Thoracic aorta (tissue), 2 donors: ENCODE measurements at regions not wholly inside any gene's neighbourhood (a gene's known extent, or its start where the extent isn't known, plus 50 kb on each side); places are given as distances from the start of the nearest gene placed in this dataset.

Source experiments
- ATAC-seq: fragments of 150-250 bp; one replicate; pipeline ENCODE4 v1.8.0; 2017; ENCODE audit warnings: low read depth; ENCODE audit not compliant: insufficient number of reproducible peaks, low FRiP score
- DNase-seq: peaks from one replicate; pipeline ENCODE4 v3.0.0-alpha.2; 2020; ENCODE audit warnings: low spot score
- H3K27ac ChIP-seq, 2 donors: fragments of 200-600 bp; sonication (generic); 1 replicate in 1 of 2; 2 replicates in 1 of 2; pipeline ENCODE4 v1.5.1; 2016; ENCODE audit warnings: mild to moderate bottlenecking in 2 of 2, moderate library complexity in 2 of 2
- H3K27me3 ChIP-seq: fragments of 200-600 bp; sonication (generic); replicated peaks from 2 replicates; pipeline ENCODE4 v1.6.0; 2016; ENCODE audit warnings: mild to moderate bottlenecking; ENCODE audit not compliant: insufficient read depth
- H3K36me3 ChIP-seq: fragments of 200-600 bp; sonication (generic); one replicate; pipeline ENCODE4 v1.5.1; 2016
- H3K4me1 ChIP-seq, 2 donors: fragments of 200-600 bp; sonication (generic); 1 replicate in 1 of 2; 2 replicates in 1 of 2; pipeline versions ENCODE4 v1.5.1 to v1.6.0; 2016; ENCODE audit warnings: low read depth in 2 of 2, mild to moderate bottlenecking in 1 of 2; ENCODE audit not compliant: control insufficient read depth in 1 of 2
- H3K4me3 ChIP-seq: fragments of 200-600 bp; sonication (generic); 2 replicates; pipeline ENCODE4 v1.5.1; 2016; ENCODE audit warnings: mild to moderate bottlenecking
- H3K9me3 ChIP-seq: fragments of 200-600 bp; sonication (generic); 2 replicates; pipeline ENCODE4 v1.5.1; 2016
- CTCF ChIP-seq: fragments of 200-600 bp; sonication (generic); IDR thresholded peaks from one replicate; pipeline ENCODE4 v1.5.1; 2019; ENCODE audit warnings: antibody characterized with exemption

GRCh38 chr12:107549651-107550480 lies 135.7 kb upstream of the PWP1 start:
- no peaks in the 10 kb centered on the region for H3K9me3 ChIP-seq
- no peak for TF ChIP-seq CTCF
- H3K27me3 ChIP-seq = no peaks in the 10 kb centered on the region
- no peak overlapping the region for H3K4me3 ChIP-seq
- DNase-seq = no peak
- no peak for ATAC-seq
- H3K36me3 ChIP-seq = no peaks in the 10 kb centered on the region
- no peak overlapping the region for H3K27ac ChIP-seq
- no peaks in the 10 kb centered on the region for H3K4me1 ChIP-seq

GRCh38 chr12:107551434-107551833 lies 134.2 kb upstream of the PWP1 start:
- Histone ChIP-seq H3K36me3 (no peaks in the 10 kb centered on the region), H3K27ac (no peak overlapping the region)

GRCh38 chr12:107552263-107552662 lies 133.3 kb upstream of the PWP1 start:
- TF ChIP-seq CTCF = no peak
- Histone ChIP-seq H3K36me3 (no peaks in the 10 kb centered on the region), H3K4me1 (no peaks in the 10 kb centered on the region), H3K9me3 (no peaks in the 10 kb centered on the region), H3K4me3 (no peak overlapping the region), H3K27me3 (no peaks in the 10 kb centered on the region), H3K27ac (no peak overlapping the region)
- ATAC-seq (no peak), DNase-seq (no peak)

More at GRCh38 chr12:107551434-107551833, 134.2 kb upstream of the PWP1 start:
- ATAC-seq (no peak), DNase-seq (no peak)
- Histone ChIP-seq H3K27me3 (no peaks in the 10 kb centered on the region), H3K9me3 (no peaks in the 10 kb centered on the region), H3K4me3 (no peak overlapping the region), H3K4me1 (no peaks in the 10 kb centered on the region)
- no peak for TF ChIP-seq CTCF

- TF ChIP-seq CTCF = no peak
- no peaks in the 10 kb centered on the region for H3K9me3 ChIP-seq
- H3K4me3 ChIP-seq = no peak overlapping the region
- no peak for DNase-seq
- no peak for ATAC-seq
- H3K27me3 ChIP-seq = no peaks in the 10 kb centered on the region
- H3K4me1 ChIP-seq = no peaks in the 10 kb centered on the region
- no peak overlapping the region for H3K27ac ChIP-seq
- H3K36me3 ChIP-seq = no peaks in the 10 kb centered on the region
Measured at GRCh38 chr12:107553211-107553765, 132.3 kb upstream of the PWP1 start.

GRCh38 chr12:107554941-107555340 lies 130.7 kb upstream of the PWP1 start:
- H3K27ac ChIP-seq = no peak overlapping the region
- no peak for TF ChIP-seq CTCF
- H3K4me1 ChIP-seq = no peaks in the 10 kb centered on the region
- no peak overlapping the region for H3K4me3 ChIP-seq
- no peaks in the 10 kb centered on the region for H3K36me3 ChIP-seq
- no peak for ATAC-seq
- no peaks in the 10 kb centered on the region for H3K27me3 ChIP-seq
- DNase-seq = no peak
- no peaks in the 10 kb centered on the region for H3K9me3 ChIP-seq
